ENCODE measurements at regions not wholly inside any gene's neighbourhood (a gene's known extent, or its start where the extent isn't known, plus 50 kb on each side); places are given as distances from the start of the nearest gene placed in this dataset.

DNA sequence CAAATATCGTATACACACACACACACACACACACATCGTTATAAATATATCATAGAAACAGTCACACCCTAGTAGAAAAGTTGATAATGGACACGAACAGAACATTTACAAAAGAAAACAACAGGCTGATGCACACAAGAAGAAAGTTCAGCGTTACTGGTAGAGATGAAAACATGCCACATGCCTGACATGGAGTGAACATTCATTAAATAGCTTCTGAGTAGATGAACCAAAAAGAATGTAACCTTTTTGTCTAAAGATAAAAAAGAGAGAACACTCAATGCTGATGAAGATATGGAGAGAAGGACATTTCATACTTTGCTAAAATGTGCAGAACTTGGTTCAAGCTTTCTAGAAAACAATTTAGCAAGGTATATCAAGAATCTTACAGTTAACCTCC lies 173.4 kb upstream of the KLF14 start:
- DNase-seq (ENCODE audit: low spot score): no peak
- ATAC-seq (ENCODE audit: low FRiP score): no peak
- TF ChIP-seq, protein P1, sequence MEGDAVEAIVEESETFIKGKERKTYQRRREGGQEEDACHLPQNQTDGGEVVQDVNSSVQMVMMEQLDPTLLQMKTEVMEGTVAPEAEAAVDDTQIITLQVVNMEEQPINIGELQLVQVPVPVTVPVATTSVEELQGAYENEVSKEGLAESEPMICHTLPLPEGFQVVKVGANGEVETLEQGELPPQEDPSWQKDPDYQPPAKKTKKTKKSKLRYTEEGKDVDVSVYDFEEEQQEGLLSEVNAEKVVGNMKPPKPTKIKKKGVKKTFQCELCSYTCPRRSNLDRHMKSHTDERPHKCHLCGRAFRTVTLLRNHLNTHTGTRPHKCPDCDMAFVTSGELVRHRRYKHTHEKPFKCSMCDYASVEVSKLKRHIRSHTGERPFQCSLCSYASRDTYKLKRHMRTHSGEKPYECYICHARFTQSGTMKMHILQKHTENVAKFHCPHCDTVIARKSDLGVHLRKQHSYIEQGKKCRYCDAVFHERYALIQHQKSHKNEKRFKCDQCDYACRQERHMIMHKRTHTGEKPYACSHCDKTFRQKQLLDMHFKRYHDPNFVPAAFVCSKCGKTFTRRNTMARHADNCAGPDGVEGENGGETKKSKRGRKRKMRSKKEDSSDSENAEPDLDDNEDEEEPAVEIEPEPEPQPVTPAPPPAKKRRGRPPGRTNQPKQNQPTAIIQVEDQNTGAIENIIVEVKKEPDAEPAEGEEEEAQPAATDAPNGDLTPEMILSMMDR (IDR thresholded peaks at IDR 0.05): no peak

GRCh38 chr7:130908345-130909160 lies 174.5 kb upstream of the KLF14 start:
- DNase-seq (ENCODE audit: low spot score) (no peak), ATAC-seq (ENCODE audit: low FRiP score) (no peak)
- TF ChIP-seq, protein P1 (IDR thresholded peaks at IDR 0.05): no peak

GRCh38 chr7:130909161-130909836 lies 175.3 kb upstream of the KLF14 start:
- ATAC-seq (ENCODE audit: low FRiP score) (no peak), DNase-seq (ENCODE audit: low spot score) (no peak)
- TF ChIP-seq, protein P1 (IDR thresholded peaks at IDR 0.05): no peak

GRCh38 chr7:130909881-130910672 lies 176.1 kb upstream of the KLF14 start:
- DNase-seq (ENCODE audit: low spot score) (no peak), ATAC-seq (ENCODE audit: low FRiP score) (no peak)
- TF ChIP-seq, protein P1 (IDR thresholded peaks at IDR 0.05): no peak

DNA sequence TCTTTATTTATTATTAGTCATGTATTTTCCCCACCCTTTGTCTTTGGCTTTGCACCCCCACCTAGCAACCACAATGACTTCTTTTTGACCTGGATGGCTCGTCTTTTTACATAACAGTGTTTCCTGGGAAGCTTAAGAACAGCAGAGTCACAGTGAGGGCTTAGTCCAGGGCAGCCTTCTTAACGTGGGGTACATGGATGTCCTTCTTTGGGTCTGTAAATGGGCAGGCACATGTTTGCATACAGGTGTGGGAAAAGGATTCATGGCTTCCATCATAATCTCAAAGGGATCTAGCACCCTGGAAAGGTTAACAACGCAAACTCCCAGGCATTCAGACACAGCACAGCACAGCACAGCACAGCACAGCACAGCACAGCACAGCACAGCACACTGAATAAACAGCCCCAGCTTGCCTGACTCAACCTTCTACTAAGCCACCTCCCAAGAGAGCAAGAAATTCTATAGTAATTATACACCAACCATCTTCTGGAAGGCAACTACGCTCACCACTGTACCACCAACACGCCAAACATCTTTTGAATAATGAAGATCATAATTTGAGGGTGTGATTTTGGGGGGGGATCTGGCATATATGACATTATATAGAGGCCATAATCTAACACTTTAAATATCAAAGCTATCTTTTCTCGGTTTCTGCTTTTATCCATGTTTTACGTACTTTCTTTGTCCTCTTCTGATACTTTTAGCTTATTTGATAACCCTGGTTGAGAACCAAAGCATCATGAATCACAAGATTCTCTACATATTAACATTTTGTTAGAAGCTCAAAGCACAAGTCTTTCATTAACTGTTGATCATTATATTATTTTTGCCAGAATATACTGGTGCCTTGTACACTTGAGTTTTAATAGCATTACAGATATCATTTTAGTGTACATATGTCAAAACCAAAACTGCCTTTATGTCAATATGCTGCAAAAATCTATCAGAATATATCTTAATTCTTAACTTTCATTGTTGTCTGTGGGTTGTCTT lies 177.2 kb upstream of the KLF14 start:
- no peak for DNase-seq (ENCODE audit: low spot score)
- ATAC-seq (ENCODE audit: low FRiP score): no peak
- TF ChIP-seq, protein P1 (IDR thresholded peaks at IDR 0.05): no peak

All from omental fat pad (tissue), 3 donors.